Embryonic facial prominence (tissue), 1 donor: ENCODE measurements at regions not wholly inside any gene's neighbourhood (a gene's known extent, or its start where the extent isn't known, plus 50 kb on each side); places are given as distances from the start of the nearest gene placed in this dataset.
A peak's percentile ranks its signal among the peaks of the same experiment; 100 is the strongest.

Experiments used
- DNase-seq: peaks from one replicate; pipeline ENCODE4 v3.0.0-alpha.2; 2016; ENCODE audit errors: extremely low spot score

DNA sequence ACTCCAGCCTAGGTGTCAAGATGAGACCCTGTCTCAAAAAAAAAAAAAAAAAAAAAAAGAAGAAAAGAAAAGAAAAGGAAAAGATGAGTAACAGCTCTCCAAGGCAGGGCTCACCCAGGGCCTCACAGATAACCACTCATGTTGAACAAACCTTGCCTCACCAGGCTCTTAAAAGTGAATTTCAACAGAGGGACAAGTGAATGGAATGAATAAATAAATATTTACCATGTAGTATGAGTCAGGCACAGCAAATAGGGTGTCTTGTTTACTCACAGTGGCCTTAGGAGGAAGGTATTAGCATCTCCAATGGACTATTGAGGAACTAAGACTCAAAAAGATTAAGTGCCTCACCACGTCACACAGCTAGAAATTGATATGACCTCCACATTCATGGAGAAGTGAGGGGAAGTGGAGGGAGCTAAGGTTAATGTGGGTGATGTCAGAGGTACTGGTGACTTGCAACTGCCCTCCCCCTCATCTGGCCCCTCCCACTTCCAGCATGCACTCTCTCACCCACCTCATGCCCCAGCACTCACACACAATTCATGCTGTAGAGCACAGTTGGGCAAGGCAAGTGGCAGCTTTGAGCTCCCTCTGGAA lies 255.5 kb downstream of the UACA start:
- DNase-seq = no peak

DNA sequence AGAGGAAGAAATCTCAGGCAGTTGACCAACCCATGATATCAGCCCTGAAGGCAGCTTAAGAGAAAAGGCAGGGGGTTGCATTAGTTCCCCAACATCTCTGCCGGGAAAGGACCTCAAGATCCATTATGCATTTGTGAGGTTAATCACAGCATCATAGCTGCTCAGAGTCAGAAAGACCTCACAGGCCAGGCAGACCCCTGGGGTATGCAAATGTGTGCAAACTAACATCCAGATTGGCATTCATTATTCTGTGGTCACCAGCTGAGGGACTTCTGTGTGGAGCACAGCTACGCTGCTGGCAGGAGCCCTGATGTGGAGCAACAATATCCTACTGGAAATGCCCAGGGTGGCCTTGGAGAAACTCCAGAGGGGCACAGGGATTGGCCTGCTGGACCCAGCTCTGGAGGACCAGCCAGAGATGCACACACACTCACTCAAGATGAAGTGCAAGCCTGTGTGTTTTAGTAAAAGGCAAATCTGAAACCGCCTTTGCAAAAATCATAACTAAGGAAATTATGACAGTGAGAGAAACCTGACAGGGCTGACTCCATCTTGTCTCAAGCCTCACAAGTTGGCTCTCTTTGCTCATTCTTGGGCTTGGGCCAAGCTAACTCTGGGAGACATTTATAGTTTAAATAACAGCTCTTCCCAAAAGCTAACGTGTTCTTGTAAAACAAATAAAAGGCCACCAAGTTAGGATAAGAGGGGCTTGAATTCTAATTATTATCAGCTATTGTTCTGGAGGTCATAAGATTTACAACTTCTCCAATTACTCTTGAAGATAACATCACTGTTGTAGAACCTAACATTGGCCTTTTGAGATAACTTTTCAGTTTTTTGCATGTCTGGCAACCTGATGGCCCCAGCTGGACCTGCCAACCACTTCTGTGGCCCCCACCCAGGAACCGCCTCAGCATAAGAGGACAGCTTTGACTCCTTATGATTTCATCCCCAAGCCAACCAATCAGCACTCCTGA lies 257.1 kb downstream of the UACA start:
- DNase-seq = no peak

- DNase-seq = no peak
These were observed 257.9 kb downstream of the UACA start for GRCh38 chr15:70505411-70505919.

- DNase-seq = no peak
These were observed 258.4 kb downstream of the UACA start for GRCh38 chr15:70504988-70505387.

DNA sequence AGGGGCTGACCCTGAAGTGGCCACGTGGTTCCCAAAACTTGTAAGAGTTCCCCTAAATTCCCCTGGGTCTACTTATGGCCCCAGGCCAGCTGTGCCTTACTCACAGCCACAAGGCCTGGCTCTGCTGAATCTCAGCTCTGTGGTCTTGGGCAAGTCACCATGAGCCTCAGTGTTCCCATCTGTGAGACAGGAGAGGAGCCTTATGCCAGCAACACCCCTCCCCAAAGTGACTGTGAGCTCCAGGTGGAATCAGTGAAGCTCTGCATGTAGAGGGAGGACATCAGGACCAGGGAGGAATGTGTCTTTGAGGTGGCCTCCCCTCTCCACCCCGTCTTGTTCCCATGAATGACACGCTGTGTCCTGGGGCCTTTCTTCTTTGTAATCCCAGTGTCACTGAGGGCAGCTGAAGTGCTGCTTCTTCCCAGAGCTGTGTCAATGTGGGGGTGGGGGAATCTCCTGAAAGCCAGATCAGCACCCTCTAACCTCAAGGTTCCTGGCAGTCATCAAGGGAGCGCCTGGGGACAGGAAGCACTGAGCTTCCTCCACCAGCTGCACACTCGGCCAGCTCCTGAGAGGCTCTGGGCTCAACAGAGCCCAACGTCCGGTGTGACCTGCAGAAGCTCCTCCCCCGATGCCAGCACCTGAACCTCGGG lies 258.9 kb downstream of the UACA start:
- no peak for DNase-seq

DNA sequence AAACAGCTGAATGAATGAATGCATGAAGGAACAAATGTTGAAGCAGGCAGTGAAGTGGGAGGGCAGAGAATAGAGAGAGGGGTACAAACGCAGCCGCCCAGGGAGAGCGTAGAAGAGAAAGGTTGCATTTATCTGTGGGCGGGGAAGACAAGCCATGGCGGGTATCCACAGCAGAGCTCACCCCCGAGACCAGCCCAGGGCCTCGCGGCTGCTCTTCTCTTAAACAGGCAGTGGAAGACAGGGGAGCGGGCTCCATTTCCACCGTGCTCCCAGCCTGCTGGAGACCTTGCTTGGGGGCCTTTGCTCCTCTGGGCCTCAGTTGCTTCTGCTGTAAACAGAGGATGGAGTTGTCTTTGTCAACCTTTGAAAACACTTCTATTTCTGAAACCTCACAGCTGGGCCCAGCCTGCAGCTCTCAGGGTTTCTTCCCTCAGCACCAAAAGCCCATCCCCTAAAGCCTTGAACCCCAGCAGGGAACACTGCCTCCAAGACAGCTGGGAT lies 259.5 kb downstream of the UACA start:
- no peak for DNase-seq

- no peak for DNase-seq
These were observed 260.1 kb downstream of the UACA start for GRCh38 chr15:70503073-70503745.

GRCh38 chr15:70502529-70502928 lies 260.8 kb downstream of the UACA start:
- DNase-seq = no peak

GRCh38 chr15:70501849-70502248 lies 261.5 kb downstream of the UACA start:
- no peak for DNase-seq

- DNase-seq = no peak
These were observed 262.1 kb downstream of the UACA start for GRCh38 chr15:70501121-70501727.

DNA sequence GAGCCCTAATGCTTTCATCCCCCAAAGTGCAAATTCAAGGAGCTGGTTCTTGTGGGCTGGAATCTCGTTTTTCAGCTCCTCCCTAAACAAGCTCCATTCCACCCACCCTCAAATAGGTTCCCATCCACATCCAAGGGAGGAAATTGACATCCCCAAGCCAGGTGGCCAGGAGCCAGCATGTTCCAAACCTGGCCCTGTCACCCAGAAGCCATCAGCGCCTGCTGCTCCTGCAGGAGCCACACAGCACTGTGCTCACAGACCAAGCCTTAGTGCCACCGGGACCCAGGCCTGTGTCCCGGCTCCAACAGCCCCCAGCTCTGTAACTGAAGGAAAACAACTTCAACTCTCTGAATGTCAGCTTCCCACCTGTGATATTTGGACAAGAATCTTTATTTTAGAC lies 263.6 kb downstream of the UACA start:
- DNase-seq = no peak

GRCh38 chr15:70498096-70498626 lies 265.2 kb downstream of the UACA start:
- DNase-seq = no peak

- no peak for DNase-seq
These were observed 265.7 kb downstream of the UACA start for GRCh38 chr15:70497661-70498060.

- DNase-seq = no peak
These were observed 267.3 kb downstream of the UACA start for GRCh38 chr15:70495991-70496599.

DNA sequence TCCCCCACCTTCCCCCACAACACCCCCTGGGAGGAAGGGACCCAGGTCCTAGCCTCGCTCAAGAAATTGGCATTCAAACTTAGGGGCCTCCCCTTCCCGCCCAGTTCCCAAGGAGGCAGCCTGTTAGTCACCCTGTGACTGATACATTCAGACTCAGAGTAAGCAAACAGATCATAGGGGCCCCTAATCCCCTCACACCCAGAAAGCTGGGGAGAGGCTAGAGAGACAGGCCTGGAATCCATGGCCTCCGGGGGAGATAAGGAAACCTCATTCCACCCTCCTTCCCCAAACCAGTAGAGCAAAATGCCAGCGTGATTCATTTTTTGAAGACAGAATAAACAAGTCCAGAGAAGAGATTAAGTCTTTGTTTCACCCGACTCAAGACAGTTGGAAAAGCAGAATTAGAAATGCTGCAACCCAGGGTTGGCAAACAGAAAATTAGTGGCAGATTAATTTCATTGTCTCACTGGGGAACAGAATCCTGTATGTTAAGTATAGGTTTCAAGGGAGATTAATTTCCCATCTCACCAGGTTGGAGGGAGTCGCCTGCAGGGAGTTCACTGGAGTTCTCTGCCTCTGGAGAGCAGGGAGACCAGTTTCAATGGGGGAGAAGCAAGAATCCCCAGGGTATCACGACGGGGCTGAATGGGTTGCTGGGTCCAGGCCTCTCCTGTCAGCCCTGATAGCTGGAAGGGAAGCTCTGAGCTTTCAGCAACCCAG lies 268.3 kb downstream of the UACA start:
- peak; percentile 47 for DNase-seq

DNA sequence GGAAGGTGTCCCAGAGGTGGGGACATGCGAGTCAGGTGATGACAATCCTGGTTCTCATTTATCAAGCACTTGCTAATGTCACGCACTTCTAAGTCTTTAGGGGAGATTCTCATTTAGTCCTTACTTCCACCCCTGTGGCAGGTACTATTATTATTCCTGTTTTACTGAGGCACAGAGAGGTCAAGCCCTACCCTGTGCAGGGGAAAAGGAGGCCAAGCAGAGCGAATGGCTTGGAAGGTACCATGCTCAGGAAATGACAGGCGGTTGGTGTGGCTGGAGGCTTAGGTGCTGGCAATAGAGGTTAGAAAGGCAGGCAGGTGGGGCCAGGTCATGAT lies 268.9 kb downstream of the UACA start:
- no peak for DNase-seq

DNA sequence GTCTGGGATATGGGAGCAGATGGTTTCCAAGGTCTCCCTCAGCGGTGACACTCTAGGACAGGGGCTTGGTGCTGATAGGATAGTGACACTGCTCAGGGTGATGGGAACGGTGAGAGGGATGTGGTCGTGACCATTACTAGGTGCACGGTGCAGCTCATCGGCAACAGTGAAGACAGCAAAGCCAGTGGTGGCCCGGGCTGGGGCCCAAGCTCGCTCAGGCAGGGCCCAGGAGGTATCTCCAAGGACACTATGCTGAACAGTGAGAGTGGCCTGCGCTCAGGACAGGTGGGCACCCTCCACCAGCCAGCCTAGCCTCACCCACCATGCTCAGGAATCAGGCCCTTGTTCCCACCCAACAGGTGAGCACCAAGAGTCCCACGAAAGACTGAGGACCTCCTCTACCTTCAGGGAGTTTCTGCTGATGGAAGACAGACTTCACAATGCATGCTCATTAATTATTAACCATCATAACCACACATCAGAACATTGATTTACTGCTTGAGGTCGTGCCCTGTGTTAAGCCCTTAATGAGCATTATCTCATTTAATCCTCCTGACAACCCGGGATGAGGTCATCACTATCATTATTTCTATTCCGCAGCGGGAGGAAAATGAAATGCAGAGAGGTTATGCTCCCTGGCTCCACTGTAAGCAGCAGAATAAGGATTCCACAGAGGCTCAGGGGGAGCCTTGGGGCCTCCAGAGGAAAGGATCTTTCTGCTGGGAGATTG lies 269.4 kb downstream of the UACA start:
- no peak for DNase-seq

DNA sequence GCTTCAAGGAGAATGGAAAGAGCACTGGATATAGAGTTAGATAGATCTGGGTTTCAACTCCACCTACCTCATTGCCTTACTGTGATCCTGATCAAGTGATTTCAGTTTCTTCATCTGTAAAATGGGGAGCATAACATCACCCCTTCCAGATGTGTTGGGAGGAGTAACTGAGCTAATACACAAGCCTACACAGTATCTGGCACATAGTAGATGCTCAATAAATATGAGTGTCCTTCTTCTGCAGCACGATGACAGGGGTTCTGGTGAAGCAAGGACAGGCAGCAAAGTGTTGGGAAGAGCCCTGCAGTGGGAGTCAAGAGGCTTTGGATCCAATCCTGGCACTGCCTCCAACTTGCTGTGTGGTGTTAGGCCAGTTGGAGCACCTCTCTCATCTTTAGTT lies 270.0 kb downstream of the UACA start:
- no peak for DNase-seq
